Vagina (tissue), 2 donors: ENCODE measurements at regions not wholly inside any gene's neighbourhood (a gene's known extent, or its start where the extent isn't known, plus 50 kb on each side); places are given as distances from the start of the nearest gene placed in this dataset.

Source experiments
- DNase-seq, 2 donors: peaks; one replicate each; pipeline ENCODE4 v3.0.0-alpha.2; 2017; ENCODE audit errors: extremely low spot score in 2 of 2
- H3K27ac ChIP-seq: fragments of 200-600 bp; sonication (generic); one replicate; pipeline ENCODE4 v1.5.1; 2019
- H3K27me3 ChIP-seq: fragments of 200-600 bp; sonication (generic); one replicate; pipeline ENCODE4 v1.5.1; 2019
- H3K36me3 ChIP-seq, 2 donors: fragments of 200-600 bp; sonication (generic); one replicate each; pipeline ENCODE4 v1.5.1; 2017 to 2019
- H3K4me1 ChIP-seq: fragments of 200-600 bp; sonication (generic); one replicate; pipeline ENCODE4 v1.5.1; 2019
- H3K4me3 ChIP-seq, 2 donors: fragments of 200-600 bp; sonication (generic); 1 replicate in 1 of 2; 2 replicates in 1 of 2; pipeline ENCODE4 v1.5.1; 2016 to 2019
- H3K9me3 ChIP-seq: fragments of 200-600 bp; sonication (generic); one replicate; pipeline ENCODE4 v1.5.1; 2019
- CTCF ChIP-seq, 3 experiments: fragments of 450-650 bp in 2 of 3; fragments of 200-600 bp in 1 of 3; sonication (generic) in 1 of 3; IDR thresholded peaks; one replicate each; pipeline ENCODE4 v1.5.1; 2017 to 2019; ENCODE audit warnings: antibody characterized with exemption in 3 of 3, mild to moderate bottlenecking in 2 of 3, moderate library complexity in 2 of 3
- POLR2A ChIP-seq, 2 donors: fragments of 450-650 bp; IDR thresholded peaks; one replicate each; pipeline ENCODE4 v1.6.1; 2017; ENCODE audit warnings: antibody characterized with exemption in 2 of 2, mild to moderate bottlenecking in 2 of 2, moderate library complexity in 2 of 2
- POLR2AphosphoS5 ChIP-seq, 2 donors: sonication (generic); formaldehyde crosslinking; IDR thresholded peaks; one replicate each; pipeline ENCODE4 v1.9.0; 2017; ENCODE audit warnings: antibody characterized with exemption in 2 of 2, mild to moderate bottlenecking in 2 of 2, low read depth in 1 of 2; ENCODE audit not compliant: insufficient read depth in 1 of 2
- intact Hi-C: fragments of 100-400 bp; cut with DNase I; formaldehyde crosslinking; loops from one replicate; pipeline ENCODE4 v1.15.1; 2023

GRCh38 chr5:165083394-165083793 is 1578.0 kb downstream of the MAT2B start:
- DNase-seq: no peak
- Histone ChIP-seq H3K4me1 (no peaks in the 10 kb centered on the region), H3K27me3 (no peaks in the 10 kb centered on the region), H3K27ac (no peak overlapping the region), H3K4me3 (no peak overlapping the region), H3K36me3 (no peaks in the 10 kb centered on the region), H3K9me3 (no peaks in the 10 kb centered on the region)
- intact Hi-C loops: no loop called here
- no peak for TF ChIP-seq POLR2A (IDR thresholded peaks at IDR 0.05)
- no peak for TF ChIP-seq POLR2AphosphoS5 (IDR thresholded peaks at IDR 0.05; ENCODE audit: insufficient read depth in 1 of 2, low read depth in 1 of 2)
- no peak for TF ChIP-seq CTCF (IDR thresholded peaks at IDR 0.05)

- H3K9me3 ChIP-seq: no peaks in the 10 kb centered on the region
- H3K27me3 ChIP-seq: no peaks in the 10 kb centered on the region
- H3K4me1 ChIP-seq: no peaks in the 10 kb centered on the region
- DNase-seq: no peak
- H3K4me3 ChIP-seq: no peak overlapping the region
- no peak overlapping the region for H3K27ac ChIP-seq
- no peaks in the 10 kb centered on the region for H3K36me3 ChIP-seq
- intact Hi-C loops: no loop called here
- TF ChIP-seq POLR2AphosphoS5 (IDR thresholded peaks at IDR 0.05; ENCODE audit: insufficient read depth in 1 of 2, low read depth in 1 of 2): no peak
- no peak for TF ChIP-seq POLR2A (IDR thresholded peaks at IDR 0.05)
- TF ChIP-seq CTCF (IDR thresholded peaks at IDR 0.05): no peak
These were observed 1581.0 kb downstream of the MAT2B start for GRCh38 chr5:165086465-165086864.

GRCh38 chr5:165094782-165095181 is 1589.4 kb downstream of the MAT2B start:
- no peak overlapping the region for H3K4me3 ChIP-seq
- no peaks in the 10 kb centered on the region for H3K36me3 ChIP-seq
- intact Hi-C loops: no loop called here
- no peaks in the 10 kb centered on the region for H3K9me3 ChIP-seq
- no peak overlapping the region for H3K27ac ChIP-seq
- no peaks in the 10 kb centered on the region for H3K4me1 ChIP-seq
- no peaks in the 10 kb centered on the region for H3K27me3 ChIP-seq
- TF ChIP-seq POLR2AphosphoS5 (IDR thresholded peaks at IDR 0.05; ENCODE audit: insufficient read depth in 1 of 2, low read depth in 1 of 2) (no peak), CTCF (IDR thresholded peaks at IDR 0.05) (no peak), POLR2A (IDR thresholded peaks at IDR 0.05) (no peak)
- DNase-seq: no peak

DNA sequence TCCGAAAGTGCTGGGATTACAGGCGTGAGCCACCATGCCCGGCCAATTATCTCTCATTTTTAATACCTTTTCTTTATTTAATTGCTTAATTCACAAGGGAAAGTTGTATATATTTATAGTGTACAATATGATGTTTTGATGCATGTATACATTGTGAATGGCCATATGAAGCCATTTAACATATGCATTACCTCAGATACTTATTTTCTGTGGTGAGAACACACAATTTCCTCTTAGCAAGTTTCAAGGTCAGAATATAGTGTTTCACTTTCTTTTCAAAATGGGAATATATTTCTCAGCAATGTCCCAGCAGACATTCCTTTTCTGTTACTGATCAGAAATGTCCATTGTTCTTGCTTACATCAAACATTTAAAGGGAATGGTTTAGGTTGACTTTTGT is 1596.3 kb downstream of the MAT2B start:
- H3K4me3 ChIP-seq: no peak overlapping the region
- H3K4me1 ChIP-seq: no peaks in the 10 kb centered on the region
- no peaks in the 10 kb centered on the region for H3K36me3 ChIP-seq
- TF ChIP-seq POLR2A (IDR thresholded peaks at IDR 0.05): no peak
- no peak for TF ChIP-seq CTCF (IDR thresholded peaks at IDR 0.05)
- TF ChIP-seq POLR2AphosphoS5 (IDR thresholded peaks at IDR 0.05; ENCODE audit: insufficient read depth in 1 of 2, low read depth in 1 of 2): no peak
- DNase-seq: no peak
- H3K27ac ChIP-seq: no peak overlapping the region
- no peaks in the 10 kb centered on the region for H3K27me3 ChIP-seq
- no peaks in the 10 kb centered on the region for H3K9me3 ChIP-seq
- intact Hi-C loops: no loop called here

DNA sequence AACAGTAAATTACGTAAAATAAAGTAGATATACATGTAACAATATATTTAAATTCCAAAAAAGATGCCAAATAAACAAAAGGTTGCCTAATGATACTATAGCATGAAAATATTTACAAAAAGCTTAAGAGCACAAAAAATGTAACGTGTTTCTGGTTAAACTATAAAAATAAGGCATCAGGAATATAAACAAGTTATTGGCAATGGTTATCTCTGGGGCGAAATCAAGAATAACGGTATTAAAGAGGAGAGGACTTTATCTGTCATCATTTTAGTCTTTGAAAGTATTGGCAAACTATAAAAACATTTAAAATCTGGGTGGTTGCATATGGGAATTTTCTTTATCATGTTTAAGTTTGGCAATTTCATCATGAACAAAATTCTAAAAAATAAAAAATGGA is 1599.2 kb downstream of the MAT2B start:
- no peaks in the 10 kb centered on the region for H3K36me3 ChIP-seq
- H3K27me3 ChIP-seq: no peaks in the 10 kb centered on the region
- no peak for TF ChIP-seq POLR2AphosphoS5 (IDR thresholded peaks at IDR 0.05; ENCODE audit: insufficient read depth in 1 of 2, low read depth in 1 of 2)
- TF ChIP-seq CTCF (IDR thresholded peaks at IDR 0.05): no peak
- TF ChIP-seq POLR2A (IDR thresholded peaks at IDR 0.05): no peak
- no peak overlapping the region for H3K27ac ChIP-seq
- H3K9me3 ChIP-seq: no peaks in the 10 kb centered on the region
- H3K4me3 ChIP-seq: no peak overlapping the region
- intact Hi-C loops: no loop called here
- no peaks in the 10 kb centered on the region for H3K4me1 ChIP-seq
- DNase-seq: no peak
